ENCODE measurements at regions not wholly inside any gene's neighbourhood (a gene's known extent, or its start where the extent isn't known, plus 50 kb on each side); places are given as distances from the start of the nearest gene placed in this dataset.

GRCh38 chr13:29923554-29924481 is 73.4 kb upstream of the UBL3 start (continued):
- TF ChIP-seq, protein P1, sequence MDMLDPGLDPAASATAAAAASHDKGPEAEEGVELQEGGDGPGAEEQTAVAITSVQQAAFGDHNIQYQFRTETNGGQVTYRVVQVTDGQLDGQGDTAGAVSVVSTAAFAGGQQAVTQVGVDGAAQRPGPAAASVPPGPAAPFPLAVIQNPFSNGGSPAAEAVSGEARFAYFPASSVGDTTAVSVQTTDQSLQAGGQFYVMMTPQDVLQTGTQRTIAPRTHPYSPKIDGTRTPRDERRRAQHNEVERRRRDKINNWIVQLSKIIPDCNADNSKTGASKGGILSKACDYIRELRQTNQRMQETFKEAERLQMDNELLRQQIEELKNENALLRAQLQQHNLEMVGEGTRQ (IDR thresholded peaks at IDR 0.05; ENCODE audit: low read length) = 0 out of 2 replicates have a peak, but pooled peaks have one; percentile 2
- TF ChIP-seq JUN (IDR thresholded peaks at IDR 0.05; ENCODE audit: low read depth, low read length) (no peak), MAFK (IDR thresholded peaks at IDR 0.05; ENCODE audit: low read depth, low read length) (peak; percentile 69; the same call in 1 of the 2 replicates), TAF1 (IDR thresholded peaks at IDR 0.05; ENCODE audit: low read depth, low read length) (0 out of 2 replicates have a peak, but pooled peaks have one; percentile 28), CREB1 (IDR thresholded peaks at IDR 0.05) (peak; percentile 7; the same call in 1 of the 2 replicates), BCL11A (IDR thresholded peaks at IDR 0.05; ENCODE audit: low read depth in 2 of 2, low read length in 2 of 2) (no peak), NANOG (IDR thresholded peaks at IDR 0.05; ENCODE audit: insufficient read depth, low read depth, low read length, poor library complexity, severe bottlenecking) (no peak), EP300 (IDR thresholded peaks at IDR 0.05; ENCODE audit: borderline replicate concordance in 1 of 2, low read depth in 2 of 2, low read length in 2 of 2) (0 out of 3 replicates have a peak, but pooled peaks of 1 of the 2 experiments have one; percentile 12), YY1 (IDR thresholded peaks at IDR 0.05; ENCODE audit: low read depth, low read length) (peak; percentile 79; the same call in 1 of the 2 replicates), SIN3A (conservative IDR thresholded peaks at IDR 0.05 in 1 of 2, IDR thresholded peaks at IDR 0.05 in 1 of 2; ENCODE audit: low read depth in 1 of 2, low read length in 2 of 2) (no peak), KDM1A (IDR thresholded peaks at IDR 0.05; ENCODE audit: borderline replicate concordance, low read length) (peak; percentile 17; the same call in 1 of the 2 replicates), KDM5A (IDR thresholded peaks at IDR 0.05; ENCODE audit: low read length) (no peak), ZNF274 (IDR thresholded peaks at IDR 0.05; ENCODE audit: borderline replicate concordance, extremely low read depth, low read length) (no peak), EGR1 (IDR thresholded peaks at IDR 0.05; ENCODE audit: borderline replicate concordance, low read depth, low read length) (0 out of 2 replicates have a peak, but pooled peaks have one; percentile 15), BACH1 (IDR thresholded peaks at IDR 0.05; ENCODE audit: low read length) (peak; percentile 91), EZH2 (IDR thresholded peaks at IDR 0.05; ENCODE audit: low read depth, low read length, severe bottlenecking) (no peak), ATF2 (IDR thresholded peaks at IDR 0.05; ENCODE audit: low read length) (no peak), CTBP2 (IDR thresholded peaks at IDR 0.05; ENCODE audit: borderline replicate concordance, insufficient read depth, insufficient read length, low read length) (no peak)
- TF ChIP-seq, protein P2, sequence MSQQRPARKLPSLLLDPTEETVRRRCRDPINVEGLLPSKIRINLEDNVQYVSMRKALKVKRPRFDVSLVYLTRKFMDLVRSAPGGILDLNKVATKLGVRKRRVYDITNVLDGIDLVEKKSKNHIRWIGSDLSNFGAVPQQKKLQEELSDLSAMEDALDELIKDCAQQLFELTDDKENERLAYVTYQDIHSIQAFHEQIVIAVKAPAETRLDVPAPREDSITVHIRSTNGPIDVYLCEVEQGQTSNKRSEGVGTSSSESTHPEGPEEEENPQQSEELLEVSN (IDR thresholded peaks at IDR 0.05) = peak; percentile 88
